ENCODE measurements at regions not wholly inside any gene's neighbourhood (a gene's known extent, or its start where the extent isn't known, plus 50 kb on each side); places are given as distances from the start of the nearest gene placed in this dataset.

GRCh38 chr9:99326917-99327189 is 104.8 kb downstream of the SEC61B start:
- DNase-seq (ENCODE audit: low read depth), result no peak

- no peak for DNase-seq (ENCODE audit: low read depth)
Observed at GRCh38 chr9:99327667-99328066, 105.6 kb downstream of the SEC61B start.

GRCh38 chr9:99335280-99335679 is 113.2 kb downstream of the SEC61B start:
- no peak for DNase-seq (ENCODE audit: low read depth)

- no peak for DNase-seq (ENCODE audit: low read depth)
Observed at GRCh38 chr9:99336005-99336404, 113.9 kb downstream of the SEC61B start.

- no peak for DNase-seq (ENCODE audit: low read depth)
Observed at GRCh38 chr9:99336531-99336930, 114.4 kb downstream of the SEC61B start.

- no peak for DNase-seq (ENCODE audit: low read depth)
Observed at GRCh38 chr9:99340281-99340680, 118.2 kb downstream of the SEC61B start.

GRCh38 chr9:99341686-99342085 is 119.6 kb downstream of the SEC61B start:
- DNase-seq (ENCODE audit: low read depth), result no peak

GRCh38 chr9:99345451-99345850 is 123.4 kb downstream of the SEC61B start:
- no peak for DNase-seq (ENCODE audit: low read depth)

GRCh38 chr9:99345942-99346341 is 123.9 kb downstream of the SEC61B start:
- no peak for DNase-seq (ENCODE audit: low read depth)

GRCh38 chr9:99347568-99347967 is 125.5 kb downstream of the SEC61B start:
- no peak for DNase-seq (ENCODE audit: low read depth)

- no peak for DNase-seq (ENCODE audit: low read depth)
Observed at GRCh38 chr9:99348289-99348688, 126.2 kb downstream of the SEC61B start.

- DNase-seq (ENCODE audit: low read depth), result no peak
Observed at GRCh38 chr9:99349870-99350269, 127.8 kb downstream of the SEC61B start.

- no peak for DNase-seq (ENCODE audit: low read depth)
Observed at GRCh38 chr9:99350461-99350860, 128.4 kb downstream of the SEC61B start.

GRCh38 chr9:99351647-99352046 is 129.6 kb downstream of the SEC61B start:
- DNase-seq (ENCODE audit: low read depth), result no peak

- DNase-seq (ENCODE audit: low read depth), result no peak
Observed at GRCh38 chr9:99352826-99353225, 130.7 kb downstream of the SEC61B start.

GRCh38 chr9:99353408-99353807 is 131.3 kb downstream of the SEC61B start:
- DNase-seq (ENCODE audit: low read depth), result no peak

GRCh38 chr9:99354104-99354503 is 132.0 kb downstream of the SEC61B start:
- no peak for DNase-seq (ENCODE audit: low read depth)

- DNase-seq (ENCODE audit: low read depth), result no peak
Observed at GRCh38 chr9:99356512-99356971, 134.5 kb downstream of the SEC61B start.

- no peak for DNase-seq (ENCODE audit: low read depth)
Observed at GRCh38 chr9:99357575-99357974, 135.5 kb downstream of the SEC61B start.

GRCh38 chr9:99358668-99359067 is 136.6 kb downstream of the SEC61B start:
- no peak for DNase-seq (ENCODE audit: low read depth)

GRCh38 chr9:99359336-99359735 is 137.3 kb downstream of the SEC61B start:
- DNase-seq (ENCODE audit: low read depth), result no peak

GRCh38 chr9:99360026-99360425 is 137.9 kb downstream of the SEC61B start:
- no peak for DNase-seq (ENCODE audit: low read depth)

- no peak for DNase-seq (ENCODE audit: low read depth)
Observed at GRCh38 chr9:99361817-99362216, 139.7 kb downstream of the SEC61B start.

- no peak for DNase-seq (ENCODE audit: low read depth)
Observed at GRCh38 chr9:99362321-99362720, 140.2 kb downstream of the SEC61B start.

- DNase-seq (ENCODE audit: low read depth), result no peak
Observed at GRCh38 chr9:99363509-99363908, 141.4 kb downstream of the SEC61B start.

Data from T follicular helper cell (primary cell).